ENCODE measurements at regions not wholly inside any gene's neighbourhood (a gene's known extent, or its start where the extent isn't known, plus 50 kb on each side); places are given as distances from the start of the nearest gene placed in this dataset.

DNA sequence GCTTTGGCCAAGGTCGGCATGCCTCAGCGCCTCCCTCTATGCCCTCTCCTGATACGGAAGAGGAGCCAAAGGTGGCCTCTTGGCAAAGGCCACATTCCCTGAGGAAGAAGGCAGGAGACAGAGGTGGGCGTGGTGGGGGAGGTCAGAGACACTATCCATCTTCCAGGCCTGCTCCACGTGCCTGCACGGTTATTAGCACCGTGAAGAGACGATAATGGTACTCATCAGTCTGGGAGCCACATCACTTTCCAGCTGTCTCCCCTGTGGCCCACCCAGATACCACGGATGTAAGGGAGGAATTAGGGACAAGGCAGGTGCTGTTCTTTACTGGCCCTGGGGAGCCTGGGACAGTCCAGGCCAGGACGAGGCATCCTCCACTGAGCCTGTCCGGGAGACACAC lies 354.3 kb downstream of the MN1 start:
- no peak overlapping the region for H3K27ac ChIP-seq (ENCODE audit: control insufficient read depth, insufficient read depth, low read length)
- no peaks in the 10 kb centered on the region for H3K79me2 ChIP-seq (ENCODE audit: control insufficient read depth, insufficient read depth, low read length)
- TF ChIP-seq, protein P1, sequence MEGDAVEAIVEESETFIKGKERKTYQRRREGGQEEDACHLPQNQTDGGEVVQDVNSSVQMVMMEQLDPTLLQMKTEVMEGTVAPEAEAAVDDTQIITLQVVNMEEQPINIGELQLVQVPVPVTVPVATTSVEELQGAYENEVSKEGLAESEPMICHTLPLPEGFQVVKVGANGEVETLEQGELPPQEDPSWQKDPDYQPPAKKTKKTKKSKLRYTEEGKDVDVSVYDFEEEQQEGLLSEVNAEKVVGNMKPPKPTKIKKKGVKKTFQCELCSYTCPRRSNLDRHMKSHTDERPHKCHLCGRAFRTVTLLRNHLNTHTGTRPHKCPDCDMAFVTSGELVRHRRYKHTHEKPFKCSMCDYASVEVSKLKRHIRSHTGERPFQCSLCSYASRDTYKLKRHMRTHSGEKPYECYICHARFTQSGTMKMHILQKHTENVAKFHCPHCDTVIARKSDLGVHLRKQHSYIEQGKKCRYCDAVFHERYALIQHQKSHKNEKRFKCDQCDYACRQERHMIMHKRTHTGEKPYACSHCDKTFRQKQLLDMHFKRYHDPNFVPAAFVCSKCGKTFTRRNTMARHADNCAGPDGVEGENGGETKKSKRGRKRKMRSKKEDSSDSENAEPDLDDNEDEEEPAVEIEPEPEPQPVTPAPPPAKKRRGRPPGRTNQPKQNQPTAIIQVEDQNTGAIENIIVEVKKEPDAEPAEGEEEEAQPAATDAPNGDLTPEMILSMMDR (optimal IDR thresholded peaks at IDR 0.05 in 1 of 3, IDR thresholded peaks at IDR 0.05 in 1 of 3, conservative IDR thresholded peaks at IDR 0.05 in 1 of 3; ENCODE audit: extremely low read depth in 1 of 3, insufficient read depth in 2 of 3, low read length in 3 of 3): no peak
- TF ChIP-seq EZH2 (IDR thresholded peaks at IDR 0.05; ENCODE audit: low read length): no peak
- dilution Hi-C loops (cut with MboI; ENCODE audit: extremely low pct_ligation_motif_present, low sequenced_read_pairs): no loop called here
- H4K20me1 ChIP-seq (ENCODE audit: control insufficient read depth, extremely low read depth, insufficient read depth, low read length): no peaks in the 10 kb centered on the region
- no peak for FAIRE-seq
- H3K27me3 ChIP-seq (ENCODE audit: control insufficient read depth, extremely low read depth, insufficient read depth, low read length): no peaks in the 10 kb centered on the region
- no peaks in the 10 kb centered on the region for H3K36me3 ChIP-seq (ENCODE audit: control insufficient read depth in 2 of 2, extremely low read depth in 1 of 2, insufficient read depth in 2 of 2, low read length in 2 of 2)
- no peak for DNase-seq (ENCODE audit: low read depth, low spot score)
- no peaks in the 10 kb centered on the region for H3K9me3 ChIP-seq (ENCODE audit: control insufficient read depth, low read depth, low read length)
- H3K4me2 ChIP-seq (ENCODE audit: control insufficient read depth, extremely low read depth, insufficient read depth, low read depth, low read length): no peak overlapping the region
- no peak overlapping the region for H3K4me3 ChIP-seq (ENCODE audit: control insufficient read depth in 2 of 3, extremely low read depth in 1 of 3, insufficient read depth in 2 of 3, low read depth in 1 of 3, low read length in 3 of 3)
- H2AFZ ChIP-seq (ENCODE audit: control insufficient read depth, low read length): no peak overlapping the region
- H3K9ac ChIP-seq (ENCODE audit: control insufficient read depth, extremely low read depth, insufficient read depth, low read length): no peak overlapping the region
- H3K4me1 ChIP-seq (ENCODE audit: control insufficient read depth, extremely low read depth, insufficient read depth, low read length): no peaks in the 10 kb centered on the region
- H3K9me1 ChIP-seq (ENCODE audit: control insufficient read depth, extremely low read depth, insufficient read depth, low read length): no peaks in the 10 kb centered on the region

DNA sequence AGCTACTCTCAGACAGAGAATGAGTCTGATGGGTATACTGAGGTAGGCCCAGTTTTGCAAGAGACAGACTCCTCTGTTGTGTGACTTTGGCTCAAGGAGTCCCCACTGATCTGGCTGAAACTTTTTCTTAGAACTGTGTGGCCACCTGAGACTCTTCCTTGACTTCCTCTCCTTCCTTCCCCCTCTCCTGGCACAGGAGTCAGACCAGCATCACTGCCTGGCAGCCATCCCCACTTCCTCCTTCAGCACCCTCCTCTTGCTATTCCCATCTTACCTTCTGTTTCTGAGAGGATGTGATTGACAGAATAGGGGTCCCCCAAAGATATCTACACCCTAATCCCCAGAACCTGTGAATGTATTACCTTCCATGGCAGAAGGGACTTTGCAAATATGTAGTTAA lies 351.1 kb downstream of the MN1 start:
- TF ChIP-seq EZH2 (IDR thresholded peaks at IDR 0.05; ENCODE audit: low read length): no peak
- TF ChIP-seq, protein P1 (optimal IDR thresholded peaks at IDR 0.05 in 1 of 3, IDR thresholded peaks at IDR 0.05 in 1 of 3, conservative IDR thresholded peaks at IDR 0.05 in 1 of 3; ENCODE audit: extremely low read depth in 1 of 3, insufficient read depth in 2 of 3, low read length in 3 of 3): no peak
- H2AFZ ChIP-seq (ENCODE audit: control insufficient read depth, low read length): no peak overlapping the region
- H3K4me3 ChIP-seq (ENCODE audit: control insufficient read depth in 2 of 3, extremely low read depth in 1 of 3, insufficient read depth in 2 of 3, low read depth in 1 of 3, low read length in 3 of 3): no peak overlapping the region
- no peaks in the 10 kb centered on the region for H3K9me1 ChIP-seq (ENCODE audit: control insufficient read depth, extremely low read depth, insufficient read depth, low read length)
- no peaks in the 10 kb centered on the region for H4K20me1 ChIP-seq (ENCODE audit: control insufficient read depth, extremely low read depth, insufficient read depth, low read length)
- dilution Hi-C loops (cut with MboI; ENCODE audit: extremely low pct_ligation_motif_present, low sequenced_read_pairs): no loop called here
- no peak overlapping the region for H3K27ac ChIP-seq (ENCODE audit: control insufficient read depth, insufficient read depth, low read length)
- H3K36me3 ChIP-seq (ENCODE audit: control insufficient read depth in 2 of 2, extremely low read depth in 1 of 2, insufficient read depth in 2 of 2, low read length in 2 of 2): no peaks in the 10 kb centered on the region
- no peak overlapping the region for H3K9ac ChIP-seq (ENCODE audit: control insufficient read depth, extremely low read depth, insufficient read depth, low read length)
- no peak for DNase-seq (ENCODE audit: low read depth, low spot score)
- H3K27me3 ChIP-seq (ENCODE audit: control insufficient read depth, extremely low read depth, insufficient read depth, low read length): no peaks in the 10 kb centered on the region
- H3K4me1 ChIP-seq (ENCODE audit: control insufficient read depth, extremely low read depth, insufficient read depth, low read length): peaks cover 6% of the 10 kb centered on the region
- no peak for FAIRE-seq
- H3K4me2 ChIP-seq (ENCODE audit: control insufficient read depth, extremely low read depth, insufficient read depth, low read depth, low read length): no peak overlapping the region
- no peaks in the 10 kb centered on the region for H3K9me3 ChIP-seq (ENCODE audit: control insufficient read depth, low read depth, low read length)
- H3K79me2 ChIP-seq (ENCODE audit: control insufficient read depth, insufficient read depth, low read length): no peaks in the 10 kb centered on the region

Data from keratinocyte (primary cell).